ENCODE measurements at regions not wholly inside any gene's neighbourhood (a gene's known extent, or its start where the extent isn't known, plus 50 kb on each side); places are given as distances from the start of the nearest gene placed in this dataset.

GRCh38 chr1:166253076-166253779 is 86.4 kb upstream of the FAM78B start:
- Histone ChIP-seq H3K9me3 (no peaks in the 10 kb centered on the region), H3K36me3 (no peaks in the 10 kb centered on the region), H3K27me3 (no peaks in the 10 kb centered on the region), H3K4me1 (no peaks in the 10 kb centered on the region), H3K27ac (no peak overlapping the region), H3K4me3 (no peak overlapping the region)
- no peak for TF ChIP-seq POLR2A (IDR thresholded peaks at IDR 0.05)
- no peak for TF ChIP-seq CTCF (IDR thresholded peaks at IDR 0.05)
- no peak for TF ChIP-seq EP300 (IDR thresholded peaks at IDR 0.05; ENCODE audit: low read depth)
- TF ChIP-seq POLR2AphosphoS5 (IDR thresholded peaks at IDR 0.05): no peak
- DNase-seq: no peak
- in situ Hi-C loops (cut with MboI; ENCODE audit: low pct_ligation_motif_present in 1 of 4, low pct_unique_long_range_greater_than_20kb in 1 of 4, low sequenced_read_pairs in 3 of 4) (no loop called here), intact Hi-C loops (cut with DNase I; ENCODE audit: low total_unique reads) (no loop called here)

- in situ Hi-C loops (cut with MboI; ENCODE audit: low pct_ligation_motif_present in 1 of 4, low pct_unique_long_range_greater_than_20kb in 1 of 4, low sequenced_read_pairs in 3 of 4) (no loop called here), intact Hi-C loops (cut with DNase I; ENCODE audit: low total_unique reads) (no loop called here)
These were observed 91.2 kb upstream of the FAM78B start for GRCh38 chr1:166258017-166258416.

GRCh38 chr1:166261511-166261910 is 94.7 kb upstream of the FAM78B start:
- TF ChIP-seq POLR2A (IDR thresholded peaks at IDR 0.05) (no peak), CTCF (IDR thresholded peaks at IDR 0.05) (no peak), POLR2AphosphoS5 (IDR thresholded peaks at IDR 0.05) (no peak), EP300 (IDR thresholded peaks at IDR 0.05; ENCODE audit: low read depth) (no peak)
- DNase-seq: no peak
- Histone ChIP-seq H3K27me3 (no peaks in the 10 kb centered on the region), H3K27ac (no peak overlapping the region), H3K4me3 (no peak overlapping the region), H3K9me3 (no peaks in the 10 kb centered on the region), H3K36me3 (no peaks in the 10 kb centered on the region), H3K4me1 (no peaks in the 10 kb centered on the region)
- WGBS, 2 donors (ENCODE audit: low coverage in 1 of 2): 67 to 79% methylated on average over 3 of the region's 3 CpGs
- intact Hi-C loops (cut with DNase I; ENCODE audit: low total_unique reads) (no loop called here), in situ Hi-C loops (cut with MboI; ENCODE audit: low pct_ligation_motif_present in 1 of 4, low pct_unique_long_range_greater_than_20kb in 1 of 4, low sequenced_read_pairs in 3 of 4) (no loop called here)

More at GRCh38 chr1:166258017-166258416, 91.2 kb upstream of the FAM78B start:
- Histone ChIP-seq H3K4me3 (no peak overlapping the region), H3K27ac (no peak overlapping the region), H3K36me3 (no peaks in the 10 kb centered on the region), H3K4me1 (no peaks in the 10 kb centered on the region), H3K9me3 (no peaks in the 10 kb centered on the region), H3K27me3 (no peaks in the 10 kb centered on the region)
- DNase-seq: no peak
- TF ChIP-seq CTCF (IDR thresholded peaks at IDR 0.05) (no peak), POLR2A (IDR thresholded peaks at IDR 0.05) (no peak), POLR2AphosphoS5 (IDR thresholded peaks at IDR 0.05) (no peak), EP300 (IDR thresholded peaks at IDR 0.05; ENCODE audit: low read depth) (no peak)
- WGBS, 2 donors (ENCODE audit: low coverage in 1 of 2): 75% methylated on average over 3 of the region's 3 CpGs; no CpG with 5 or more reads in 1 of the 2 donors

- H3K27ac ChIP-seq: no peak overlapping the region
- no peak for DNase-seq
- no peaks in the 10 kb centered on the region for H3K36me3 ChIP-seq
- WGBS, 2 donors (ENCODE audit: low coverage in 1 of 2): 73 to 76% methylated on average over 2 of the region's 2 CpGs
- H3K4me1 ChIP-seq: no peaks in the 10 kb centered on the region
- TF ChIP-seq CTCF (IDR thresholded peaks at IDR 0.05) (no peak), EP300 (IDR thresholded peaks at IDR 0.05; ENCODE audit: low read depth) (no peak), POLR2A (IDR thresholded peaks at IDR 0.05) (no peak), POLR2AphosphoS5 (IDR thresholded peaks at IDR 0.05) (no peak)
- no peak overlapping the region for H3K4me3 ChIP-seq
- H3K9me3 ChIP-seq: no peaks in the 10 kb centered on the region
- in situ Hi-C loops (cut with MboI; ENCODE audit: low pct_ligation_motif_present in 1 of 4, low pct_unique_long_range_greater_than_20kb in 1 of 4, low sequenced_read_pairs in 3 of 4) (no loop called here), intact Hi-C loops (cut with DNase I; ENCODE audit: low total_unique reads) (no loop called here)
- H3K27me3 ChIP-seq: no peaks in the 10 kb centered on the region
These were observed 103.8 kb upstream of the FAM78B start for GRCh38 chr1:166270476-166271150.

Data from transverse colon (tissue), 4 donors.